ENCODE measurements at regions not wholly inside any gene's neighbourhood (a gene's known extent, or its start where the extent isn't known, plus 50 kb on each side); places are given as distances from the start of the nearest gene placed in this dataset.

- TF ChIP-seq, protein P1, sequence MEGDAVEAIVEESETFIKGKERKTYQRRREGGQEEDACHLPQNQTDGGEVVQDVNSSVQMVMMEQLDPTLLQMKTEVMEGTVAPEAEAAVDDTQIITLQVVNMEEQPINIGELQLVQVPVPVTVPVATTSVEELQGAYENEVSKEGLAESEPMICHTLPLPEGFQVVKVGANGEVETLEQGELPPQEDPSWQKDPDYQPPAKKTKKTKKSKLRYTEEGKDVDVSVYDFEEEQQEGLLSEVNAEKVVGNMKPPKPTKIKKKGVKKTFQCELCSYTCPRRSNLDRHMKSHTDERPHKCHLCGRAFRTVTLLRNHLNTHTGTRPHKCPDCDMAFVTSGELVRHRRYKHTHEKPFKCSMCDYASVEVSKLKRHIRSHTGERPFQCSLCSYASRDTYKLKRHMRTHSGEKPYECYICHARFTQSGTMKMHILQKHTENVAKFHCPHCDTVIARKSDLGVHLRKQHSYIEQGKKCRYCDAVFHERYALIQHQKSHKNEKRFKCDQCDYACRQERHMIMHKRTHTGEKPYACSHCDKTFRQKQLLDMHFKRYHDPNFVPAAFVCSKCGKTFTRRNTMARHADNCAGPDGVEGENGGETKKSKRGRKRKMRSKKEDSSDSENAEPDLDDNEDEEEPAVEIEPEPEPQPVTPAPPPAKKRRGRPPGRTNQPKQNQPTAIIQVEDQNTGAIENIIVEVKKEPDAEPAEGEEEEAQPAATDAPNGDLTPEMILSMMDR (conservative IDR thresholded peaks at IDR 0.05; ENCODE audit: low read depth, low read length): no peak
- TF ChIP-seq EZH2 (IDR thresholded peaks at IDR 0.05; ENCODE audit: low read length, unreplicated experiment) (no peak), EZH2phosphoT487 (IDR thresholded peaks at IDR 0.05; ENCODE audit: borderline replicate concordance, low read length) (no peak)
Observed at GRCh38 chrX:861921-862320, 231.3 kb downstream of the SHOX start.

Data from PC-3 (cell line).